ENCODE measurements at regions not wholly inside any gene's neighbourhood (a gene's known extent, or its start where the extent isn't known, plus 50 kb on each side); places are given as distances from the start of the nearest gene placed in this dataset.

- TF ChIP-seq, protein P1, sequence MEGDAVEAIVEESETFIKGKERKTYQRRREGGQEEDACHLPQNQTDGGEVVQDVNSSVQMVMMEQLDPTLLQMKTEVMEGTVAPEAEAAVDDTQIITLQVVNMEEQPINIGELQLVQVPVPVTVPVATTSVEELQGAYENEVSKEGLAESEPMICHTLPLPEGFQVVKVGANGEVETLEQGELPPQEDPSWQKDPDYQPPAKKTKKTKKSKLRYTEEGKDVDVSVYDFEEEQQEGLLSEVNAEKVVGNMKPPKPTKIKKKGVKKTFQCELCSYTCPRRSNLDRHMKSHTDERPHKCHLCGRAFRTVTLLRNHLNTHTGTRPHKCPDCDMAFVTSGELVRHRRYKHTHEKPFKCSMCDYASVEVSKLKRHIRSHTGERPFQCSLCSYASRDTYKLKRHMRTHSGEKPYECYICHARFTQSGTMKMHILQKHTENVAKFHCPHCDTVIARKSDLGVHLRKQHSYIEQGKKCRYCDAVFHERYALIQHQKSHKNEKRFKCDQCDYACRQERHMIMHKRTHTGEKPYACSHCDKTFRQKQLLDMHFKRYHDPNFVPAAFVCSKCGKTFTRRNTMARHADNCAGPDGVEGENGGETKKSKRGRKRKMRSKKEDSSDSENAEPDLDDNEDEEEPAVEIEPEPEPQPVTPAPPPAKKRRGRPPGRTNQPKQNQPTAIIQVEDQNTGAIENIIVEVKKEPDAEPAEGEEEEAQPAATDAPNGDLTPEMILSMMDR (conservative IDR thresholded peaks at IDR 0.05; ENCODE audit: low read depth, low read length), result no peak
- H3K4me3 ChIP-seq (ENCODE audit: low read depth, low read length), result no peak overlapping the region
- no peak for DNase-seq (ENCODE audit: low read depth)
These were observed 318.8 kb upstream of the CDH10 start for GRCh38 chr5:24963611-24964010.

DNA sequence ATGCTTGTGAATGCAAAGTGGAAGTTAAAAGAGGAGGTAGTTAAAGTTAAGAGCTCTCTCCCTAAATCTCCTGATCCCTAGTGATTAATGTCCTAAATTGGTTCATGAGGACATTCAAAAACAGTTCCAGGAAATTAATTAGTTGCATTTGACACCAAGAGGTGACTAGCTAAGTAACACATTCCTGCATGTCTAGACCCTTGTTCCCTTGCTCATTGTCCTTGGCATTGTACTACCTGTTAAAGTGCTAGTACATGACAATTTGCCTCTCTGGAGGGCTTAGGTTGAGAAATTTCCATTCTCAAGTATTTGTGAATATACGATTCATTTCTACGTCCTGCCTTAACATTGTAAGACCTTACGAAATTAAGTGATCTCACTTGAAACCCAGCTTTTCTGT, 278.6 kb upstream of the CDH10 start:
- TF ChIP-seq, protein P1 (conservative IDR thresholded peaks at IDR 0.05; ENCODE audit: low read depth, low read length), result no peak
- DNase-seq (ENCODE audit: low read depth), result no peak
- no peak overlapping the region for H3K4me3 ChIP-seq (ENCODE audit: low read depth, low read length)

- TF ChIP-seq, protein P1 (conservative IDR thresholded peaks at IDR 0.05; ENCODE audit: low read depth, low read length), result no peak
- DNase-seq (ENCODE audit: low read depth), result no peak
- H3K4me3 ChIP-seq (ENCODE audit: low read depth, low read length), result no peak overlapping the region
These were observed 273.9 kb upstream of the CDH10 start for GRCh38 chr5:24918676-24919075.

DNA sequence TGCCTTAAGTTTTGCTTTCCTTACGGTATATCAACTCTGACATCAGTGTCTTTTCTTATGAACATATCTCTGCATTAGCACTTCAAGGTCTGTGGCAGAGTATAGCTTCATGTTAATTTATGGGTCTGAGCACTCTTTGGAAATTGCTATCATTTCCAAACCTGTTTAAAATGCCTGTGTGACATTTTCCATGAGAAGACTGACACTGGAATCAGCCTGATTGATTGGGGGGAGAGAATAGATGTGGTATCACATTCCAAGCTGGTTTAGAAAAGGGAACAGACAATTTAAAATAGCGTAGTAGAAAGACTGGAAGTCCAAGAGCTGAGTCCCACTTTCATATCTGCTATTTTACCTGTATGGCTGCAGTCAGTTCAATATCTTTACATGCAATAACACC, 272.1 kb upstream of the CDH10 start:
- no peak for DNase-seq (ENCODE audit: low read depth)
- no peak overlapping the region for H3K4me3 ChIP-seq (ENCODE audit: low read depth, low read length)
- TF ChIP-seq, protein P1 (conservative IDR thresholded peaks at IDR 0.05; ENCODE audit: low read depth, low read length), result no peak

GRCh38 chr5:24909210-24909609, 264.4 kb upstream of the CDH10 start:
- no peak overlapping the region for H3K4me3 ChIP-seq (ENCODE audit: low read depth, low read length)
- no peak for DNase-seq (ENCODE audit: low read depth)
- TF ChIP-seq, protein P1 (conservative IDR thresholded peaks at IDR 0.05; ENCODE audit: low read depth, low read length), result no peak

- no peak overlapping the region for H3K4me3 ChIP-seq (ENCODE audit: low read depth, low read length)
- no peak for DNase-seq (ENCODE audit: low read depth)
- TF ChIP-seq, protein P1 (conservative IDR thresholded peaks at IDR 0.05; ENCODE audit: low read depth, low read length), result no peak
These were observed 261.9 kb upstream of the CDH10 start for GRCh38 chr5:24906689-24907088.

DNA sequence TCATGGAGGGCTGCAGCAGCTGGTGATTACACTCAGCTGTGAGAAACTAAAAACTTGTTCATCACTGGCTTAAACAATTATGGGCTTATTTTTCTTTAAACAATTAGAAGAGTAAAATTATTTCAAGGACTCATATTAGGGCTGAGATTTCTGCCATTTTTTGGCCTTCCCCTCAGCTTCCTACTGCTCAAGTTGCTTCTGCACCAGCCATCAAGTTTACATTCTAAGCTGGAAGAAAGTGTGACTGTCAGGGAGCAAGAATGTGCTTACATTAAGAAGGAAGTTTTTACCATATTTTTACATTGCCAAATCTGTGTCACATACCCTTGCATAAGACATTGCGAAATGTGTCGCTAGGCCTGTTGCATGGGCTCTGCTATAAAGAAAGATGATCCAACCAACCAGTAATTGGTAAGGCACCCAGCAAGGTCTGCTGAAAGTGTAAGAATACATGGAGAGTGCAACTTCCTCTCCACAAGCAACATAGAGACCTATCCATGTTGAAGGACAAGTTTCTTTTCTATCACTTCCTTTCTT, 260.3 kb upstream of the CDH10 start:
- H3K4me3 ChIP-seq (ENCODE audit: low read depth, low read length), result no peak overlapping the region
- DNase-seq (ENCODE audit: low read depth), result no peak
- TF ChIP-seq, protein P1 (conservative IDR thresholded peaks at IDR 0.05; ENCODE audit: low read depth, low read length), result no peak
